Ovary (tissue), 3 donors: ENCODE measurements at regions not wholly inside any gene's neighbourhood (a gene's known extent, or its start where the extent isn't known, plus 50 kb on each side); places are given as distances from the start of the nearest gene placed in this dataset.

Source experiments
- POLR2A ChIP-seq: fragments of 450-650 bp; IDR thresholded peaks from one replicate; pipeline ENCODE4 v1.6.1; 2017; ENCODE audit warnings: antibody characterized with exemption, mild to moderate bottlenecking, moderate library complexity
- TF ChIP-seq, protein P1 (sequence below), 3 donors: fragments of 450-650 bp in 2 of 3; fragments of 200-600 bp in 1 of 3; IDR thresholded peaks; one replicate each; pipeline versions ENCODE4 v1.5.1 to v1.8.0; 2016 to 2022; ENCODE audit warnings: antibody characterized with exemption in 3 of 3, mild to moderate bottlenecking in 1 of 3
- donor health status: DM: no; HTN: no; CAD: no.

DNA sequence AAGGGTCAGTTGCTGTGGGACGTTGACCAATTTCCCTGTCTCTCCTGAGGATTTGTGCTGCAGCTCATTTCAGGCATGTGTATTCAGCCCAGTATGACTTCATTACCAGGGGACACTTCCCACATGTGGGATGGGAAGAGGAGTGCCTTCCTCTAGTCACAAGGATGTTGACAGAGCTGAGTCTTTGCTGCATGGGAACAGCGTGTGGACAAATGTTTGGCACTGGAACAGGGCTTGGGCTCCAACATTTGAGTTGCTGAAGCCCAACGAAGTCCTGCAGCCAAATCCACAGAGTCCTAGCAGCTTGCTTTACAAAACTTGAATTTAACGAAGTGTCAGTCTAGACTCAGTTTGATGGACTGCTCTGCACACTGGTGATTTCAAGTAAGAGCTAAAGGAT, 283.2 kb downstream of the SH3GL2 start:
- TF ChIP-seq POLR2A, result no peak
- TF ChIP-seq, protein P1, sequence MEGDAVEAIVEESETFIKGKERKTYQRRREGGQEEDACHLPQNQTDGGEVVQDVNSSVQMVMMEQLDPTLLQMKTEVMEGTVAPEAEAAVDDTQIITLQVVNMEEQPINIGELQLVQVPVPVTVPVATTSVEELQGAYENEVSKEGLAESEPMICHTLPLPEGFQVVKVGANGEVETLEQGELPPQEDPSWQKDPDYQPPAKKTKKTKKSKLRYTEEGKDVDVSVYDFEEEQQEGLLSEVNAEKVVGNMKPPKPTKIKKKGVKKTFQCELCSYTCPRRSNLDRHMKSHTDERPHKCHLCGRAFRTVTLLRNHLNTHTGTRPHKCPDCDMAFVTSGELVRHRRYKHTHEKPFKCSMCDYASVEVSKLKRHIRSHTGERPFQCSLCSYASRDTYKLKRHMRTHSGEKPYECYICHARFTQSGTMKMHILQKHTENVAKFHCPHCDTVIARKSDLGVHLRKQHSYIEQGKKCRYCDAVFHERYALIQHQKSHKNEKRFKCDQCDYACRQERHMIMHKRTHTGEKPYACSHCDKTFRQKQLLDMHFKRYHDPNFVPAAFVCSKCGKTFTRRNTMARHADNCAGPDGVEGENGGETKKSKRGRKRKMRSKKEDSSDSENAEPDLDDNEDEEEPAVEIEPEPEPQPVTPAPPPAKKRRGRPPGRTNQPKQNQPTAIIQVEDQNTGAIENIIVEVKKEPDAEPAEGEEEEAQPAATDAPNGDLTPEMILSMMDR (IDR thresholded peaks at IDR 0.05), result no peak
